ENCODE measurements at regions not wholly inside any gene's neighbourhood (a gene's known extent, or its start where the extent isn't known, plus 50 kb on each side); places are given as distances from the start of the nearest gene placed in this dataset.
"Not testable (repeated sequence)": the region's sequence is repeated elsewhere in the genome, so short reads cannot be mapped to it uniquely, and the experiment has no call there.

DNA sequence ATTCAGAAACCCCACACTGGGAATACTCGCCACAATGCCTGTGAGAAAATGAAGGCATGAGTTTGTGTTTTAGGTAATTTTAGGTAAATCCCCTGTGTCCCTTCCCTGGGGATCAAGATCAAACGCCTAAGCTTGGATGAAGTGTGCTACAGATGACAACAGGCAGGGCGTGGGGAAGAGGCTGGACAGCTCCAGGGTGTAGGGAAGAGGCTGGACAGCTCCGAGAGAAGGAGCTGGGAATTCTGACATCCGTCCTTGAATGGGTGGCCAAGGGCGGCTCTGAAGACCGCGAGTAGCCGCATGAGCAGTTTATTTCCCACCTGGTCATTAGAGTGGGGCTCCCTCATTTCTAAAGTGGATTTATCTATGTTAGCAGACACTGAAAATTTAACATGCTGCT is 109.7 kb downstream of the RAMP3 start:
- DNase-seq (ENCODE audit: low spot score): no peak

DNA sequence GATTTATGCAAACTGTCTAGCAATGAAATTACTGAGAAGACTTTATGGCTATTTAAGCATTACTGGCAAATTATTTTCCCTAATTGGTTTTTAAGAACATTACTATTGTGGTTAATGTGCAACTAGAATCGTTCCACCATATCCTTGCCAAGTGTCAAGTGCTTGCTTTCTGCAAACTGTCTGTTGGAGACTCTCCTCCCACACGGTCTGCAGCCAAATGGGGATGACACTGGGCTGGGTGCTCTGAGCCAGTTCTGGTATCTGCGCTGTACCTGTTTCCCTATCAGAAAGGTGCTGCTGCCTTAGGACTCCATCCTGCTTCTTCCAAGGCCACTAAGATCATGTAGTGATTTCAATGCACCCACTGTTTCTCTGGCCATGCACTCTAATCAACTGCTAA is 110.4 kb downstream of the RAMP3 start:
- DNase-seq (ENCODE audit: low spot score): no peak

DNA sequence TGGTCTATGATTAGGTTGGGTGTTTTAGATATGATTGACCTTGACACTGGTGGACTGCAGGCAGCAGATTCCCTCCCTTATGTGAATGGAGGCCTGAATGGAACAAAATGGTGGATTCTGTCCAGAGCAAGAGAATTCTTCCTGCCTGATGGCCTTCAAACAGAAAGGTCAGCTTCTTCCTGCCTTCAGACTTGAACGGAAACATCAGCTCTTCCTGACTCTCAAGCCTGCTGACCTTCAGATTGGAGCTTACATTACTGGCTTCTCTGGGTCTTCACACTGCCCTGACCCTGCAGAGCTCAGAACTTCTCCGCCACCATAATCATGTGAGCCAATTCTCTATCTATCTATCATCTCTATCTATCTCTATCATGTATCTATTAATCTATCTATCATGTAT is 111.6 kb downstream of the RAMP3 start:
- DNase-seq (ENCODE audit: low spot score): no peak

DNA sequence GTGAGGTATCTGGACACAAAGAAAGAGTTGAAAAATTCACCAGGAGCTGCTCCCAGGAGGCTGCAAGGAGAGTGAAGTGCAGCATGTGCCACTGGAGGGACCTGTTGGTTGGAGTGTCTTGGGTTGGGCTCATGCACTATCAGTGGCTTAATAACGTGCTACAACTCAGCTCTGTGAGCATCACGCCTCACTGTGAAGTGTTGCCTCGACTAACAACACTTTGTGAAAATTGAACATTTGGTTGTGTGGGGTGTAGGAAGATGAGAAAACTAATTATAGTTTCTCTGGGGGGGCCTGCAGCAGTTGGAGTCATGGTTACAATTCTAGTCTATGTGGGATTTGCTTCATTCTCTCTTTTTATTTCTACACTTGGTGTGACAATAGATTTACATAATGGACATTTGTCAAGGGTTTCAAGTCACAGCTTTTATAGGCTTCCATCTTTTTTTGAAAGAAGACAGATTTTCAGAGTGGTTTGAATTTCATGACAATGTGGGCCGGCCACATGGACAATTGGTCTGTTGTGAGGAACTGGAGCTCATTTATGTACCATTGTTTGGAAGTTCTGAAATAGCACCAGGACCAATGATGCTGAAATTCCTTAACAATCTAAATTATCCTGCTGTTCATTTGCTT is 121.3 kb downstream of the RAMP3 start:
- no peak for DNase-seq (ENCODE audit: low spot score)

DNA sequence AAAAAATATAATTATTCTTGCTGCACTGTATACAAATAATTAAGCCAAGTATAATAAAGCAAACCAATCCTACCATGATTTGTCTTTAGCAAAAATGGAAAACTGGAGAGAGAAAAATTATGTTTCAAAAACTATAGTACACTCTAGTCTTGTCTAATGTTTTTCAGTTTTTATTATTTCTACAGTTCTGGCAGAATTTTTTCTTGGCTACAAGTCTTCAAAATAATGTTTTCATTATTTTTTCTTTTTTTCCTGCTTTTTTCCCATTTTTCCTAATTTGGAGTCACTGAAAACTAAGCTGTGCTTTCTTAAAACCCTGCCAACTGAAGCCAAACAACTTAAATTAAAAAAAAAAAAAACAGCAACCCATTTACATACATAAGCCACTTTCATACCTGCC is 132.0 kb downstream of the RAMP3 start:
- DNase-seq (ENCODE audit: low spot score): not testable (repeated sequence)

DNA sequence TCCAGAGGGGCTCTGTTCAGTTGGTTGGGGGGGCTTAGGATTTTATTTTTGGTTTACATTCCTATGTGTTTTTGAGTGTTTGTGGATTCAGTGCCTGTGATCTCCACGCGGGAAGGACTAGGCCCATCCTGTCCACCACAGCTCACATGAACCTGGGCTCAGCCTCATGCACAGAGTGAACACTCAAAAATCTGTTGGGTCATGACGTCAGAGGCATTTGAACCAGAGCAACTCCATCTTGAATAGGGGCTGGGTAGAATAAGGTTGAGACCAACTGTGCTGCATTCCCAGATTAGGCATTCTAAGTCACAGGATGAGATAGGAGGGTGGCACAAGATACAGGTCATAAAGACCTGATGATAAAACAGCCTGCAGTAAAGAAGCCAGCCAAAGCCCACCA is 133.3 kb downstream of the RAMP3 start:
- no peak for DNase-seq (ENCODE audit: low spot score)

DNA sequence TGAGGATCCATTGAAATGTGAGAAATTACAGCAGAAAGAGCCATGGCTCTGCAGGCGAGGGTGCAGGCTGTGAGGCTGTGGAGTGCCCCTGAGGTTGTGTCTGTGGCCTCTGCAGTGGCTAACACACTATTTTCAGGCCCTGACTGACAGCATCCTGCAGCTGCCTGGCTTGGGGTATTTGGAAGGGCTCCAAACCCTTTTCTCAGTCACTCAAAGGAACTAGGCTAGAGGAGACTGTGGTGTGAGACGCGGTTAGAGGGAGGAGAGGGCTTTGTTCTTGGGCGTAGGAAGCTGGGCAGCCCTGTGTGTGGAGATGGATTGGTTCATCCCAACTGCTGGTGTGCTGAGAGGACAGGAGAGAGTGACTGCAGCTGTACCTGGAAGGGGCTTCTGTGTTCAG is 134.9 kb downstream of the RAMP3 start:
- no peak for DNase-seq (ENCODE audit: low spot score)

DNA sequence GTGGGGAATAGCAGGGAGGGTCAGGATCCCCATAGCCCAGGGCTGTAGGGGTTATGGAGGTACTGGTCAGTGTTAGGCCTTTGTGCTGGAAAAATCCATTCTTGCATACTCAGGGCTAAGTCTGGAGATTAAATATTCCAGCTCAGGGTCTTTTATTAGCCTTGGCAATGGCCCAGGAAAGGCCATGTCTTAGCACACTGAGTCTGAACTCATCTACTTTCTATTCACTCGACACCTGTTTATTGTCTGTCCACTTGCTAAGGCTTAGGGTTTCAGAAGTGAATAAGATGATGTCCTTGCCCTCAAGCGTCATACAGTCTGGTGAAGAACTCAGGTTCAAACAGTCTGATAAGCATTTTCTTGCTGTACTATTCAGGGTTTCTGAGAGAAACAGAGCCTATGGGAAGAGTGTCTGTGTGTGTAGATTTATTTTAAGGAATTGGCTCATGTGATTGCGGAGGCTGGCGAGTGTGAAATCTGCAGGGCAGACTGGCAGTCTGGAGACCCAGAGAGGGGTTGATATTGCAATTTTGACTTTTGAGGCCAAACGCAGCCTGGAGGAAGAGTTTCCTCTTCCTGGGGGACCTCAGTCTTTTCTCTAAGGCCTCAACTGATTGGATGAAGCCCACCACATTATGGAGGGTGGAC is 135.8 kb downstream of the RAMP3 start:
- no peak for DNase-seq (ENCODE audit: low spot score)

DNA sequence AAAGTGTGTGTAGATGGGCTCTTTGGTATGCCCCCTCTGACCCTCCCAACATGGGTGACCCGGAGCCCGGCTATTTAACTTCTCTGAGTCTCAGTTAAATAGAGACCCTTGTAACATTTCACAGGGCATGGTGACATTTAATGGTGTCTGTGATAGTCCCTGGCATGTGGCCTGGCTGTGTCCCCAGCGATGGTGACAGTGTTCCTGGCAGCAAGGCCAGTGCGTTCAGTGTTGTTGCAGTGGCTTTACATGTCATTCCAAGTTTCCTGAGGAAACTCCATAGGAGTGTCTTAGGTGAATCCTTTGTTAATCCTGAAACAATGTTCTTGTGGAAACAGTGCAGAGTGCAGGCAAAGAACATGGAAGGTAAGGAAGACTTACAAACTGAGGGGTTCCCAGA is 137.0 kb downstream of the RAMP3 start:
- no peak for DNase-seq (ENCODE audit: low spot score)

DNA sequence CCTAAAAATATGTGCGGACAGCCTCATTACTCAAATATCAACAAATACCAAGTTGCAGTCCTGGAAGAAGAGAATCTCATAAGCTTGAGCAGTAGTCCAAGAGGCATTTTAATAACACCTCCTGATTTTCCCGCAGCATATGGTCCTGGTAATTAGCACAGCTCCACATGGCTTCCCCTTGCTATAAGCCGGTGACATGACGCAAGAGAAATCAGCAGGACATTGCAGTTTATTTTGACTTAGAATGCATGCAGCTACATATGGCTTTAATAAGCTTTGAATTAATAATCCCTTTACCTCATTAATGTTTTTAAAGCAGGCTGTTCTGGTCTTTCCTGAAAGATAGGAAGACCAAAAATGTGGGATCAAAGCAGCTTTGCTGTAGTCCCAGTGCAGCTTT is 137.6 kb downstream of the RAMP3 start:
- no peak for DNase-seq (ENCODE audit: low spot score)

DNA sequence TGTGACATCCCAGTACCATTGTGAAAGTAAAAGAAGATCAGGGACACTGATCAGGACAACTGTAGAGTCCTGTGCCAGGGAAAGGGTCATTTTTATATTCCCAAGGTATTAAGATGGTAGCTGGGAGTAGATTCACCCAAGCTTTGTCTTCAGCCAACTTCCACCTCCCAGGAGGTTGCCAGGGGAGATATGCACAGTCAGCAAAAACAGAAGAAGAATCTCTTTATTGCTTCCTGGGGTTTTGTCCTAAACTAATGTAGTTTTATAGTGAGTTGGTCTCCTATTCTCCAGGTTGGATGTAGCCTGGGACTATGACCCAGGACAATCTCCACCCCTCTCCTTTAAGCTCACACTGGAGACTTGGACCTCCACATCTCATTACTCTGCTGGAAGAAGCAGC is 139.2 kb downstream of the RAMP3 start:
- DNase-seq (ENCODE audit: low spot score): no peak

DNA sequence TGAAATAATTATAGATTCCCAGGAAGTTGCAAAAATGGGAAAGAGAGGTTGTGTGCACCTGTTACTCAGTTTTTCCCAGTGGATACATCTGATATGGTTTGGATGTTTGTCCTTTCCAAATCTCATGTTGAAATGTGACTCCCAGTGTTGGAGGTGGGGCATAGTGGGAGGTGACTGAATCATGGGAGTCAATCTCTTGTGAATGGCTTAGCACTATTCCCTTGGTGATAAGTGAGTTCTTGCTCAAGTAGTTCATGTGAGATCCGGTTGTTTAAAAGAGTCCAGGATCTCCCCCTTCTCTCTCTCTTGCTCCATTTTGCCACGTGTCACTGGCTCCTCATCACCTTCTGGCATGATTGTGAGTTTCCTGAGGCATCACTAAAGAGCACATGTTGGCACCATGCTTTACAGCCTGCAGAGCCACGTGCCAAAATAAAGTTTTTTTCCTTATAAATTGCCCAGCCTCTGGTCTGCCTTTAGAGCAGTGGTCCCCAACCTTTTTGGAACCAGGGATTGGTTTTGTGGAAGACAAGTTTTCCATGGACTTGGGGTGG is 149.2 kb downstream of the RAMP3 start:
- no peak for DNase-seq (ENCODE audit: low spot score)

DNA sequence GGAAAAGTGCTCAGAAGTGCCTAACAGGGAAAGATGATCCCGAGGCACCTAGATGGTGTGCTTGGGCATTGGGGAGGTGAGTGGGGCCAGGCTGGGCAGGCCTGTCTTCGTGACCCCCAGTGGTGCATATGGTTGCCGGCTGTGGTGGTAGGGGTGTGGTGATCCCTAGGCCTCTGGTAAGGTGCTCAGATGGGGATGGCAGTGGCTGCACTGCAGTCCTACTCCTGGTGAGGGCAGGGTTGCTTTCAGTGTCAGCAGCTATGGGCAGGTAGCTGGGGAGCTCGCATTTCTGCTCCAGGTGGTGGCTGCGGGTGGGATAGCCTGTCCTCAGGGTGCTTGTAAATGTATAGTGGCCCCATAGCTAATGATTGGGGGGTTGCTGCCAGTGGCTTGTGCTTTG is 154.0 kb downstream of the RAMP3 start:
- no peak for DNase-seq (ENCODE audit: low spot score)

DNA sequence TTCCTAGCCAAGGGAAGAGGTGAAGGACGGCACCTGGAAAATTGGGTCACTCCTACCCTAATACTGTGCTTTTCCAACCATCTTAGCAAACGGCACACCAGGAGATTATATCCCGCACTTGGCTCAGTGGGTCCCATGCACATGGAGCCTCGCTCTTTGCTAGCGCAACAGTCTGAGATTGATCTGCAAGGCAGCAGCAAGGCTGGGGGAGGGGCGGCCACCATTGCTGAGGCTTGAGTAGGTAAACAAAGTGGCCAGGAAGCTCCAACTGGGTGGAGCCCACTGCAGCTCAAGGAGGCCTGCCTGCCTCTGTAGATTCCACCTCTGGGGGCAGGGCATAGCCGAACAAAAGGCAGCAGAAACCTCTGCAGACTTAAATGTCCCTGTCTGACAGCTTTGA is 157.9 kb downstream of the RAMP3 start:
- not testable (repeated sequence) for DNase-seq (ENCODE audit: low spot score)

DNA sequence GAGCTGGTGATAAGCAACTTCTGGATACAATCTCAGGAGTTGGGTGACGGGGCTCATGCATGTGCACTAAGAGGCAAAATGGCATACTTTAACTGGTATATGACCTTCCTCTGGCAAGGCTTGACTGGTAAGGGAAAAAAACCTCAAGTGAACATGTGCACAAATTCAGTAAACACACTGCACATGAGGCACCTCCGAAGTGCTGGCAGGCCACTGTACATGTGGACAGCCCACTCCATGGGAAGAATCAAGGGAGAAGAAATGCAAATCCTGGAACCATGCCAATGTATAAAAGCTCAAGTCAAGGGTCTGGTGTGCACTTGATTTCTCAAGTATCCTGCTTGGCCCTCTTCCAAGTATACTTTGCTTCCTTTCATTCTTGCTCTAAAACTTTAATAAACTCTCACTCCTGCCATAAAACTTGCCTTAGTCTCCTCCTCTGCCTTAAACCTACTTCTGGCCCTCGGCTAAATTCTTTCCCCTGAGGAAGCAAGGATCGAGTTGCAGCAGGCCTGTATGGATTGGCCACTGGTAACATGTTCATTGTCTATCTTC is 167.2 kb downstream of the RAMP3 start:
- DNase-seq (ENCODE audit: low spot score): no peak

DNA sequence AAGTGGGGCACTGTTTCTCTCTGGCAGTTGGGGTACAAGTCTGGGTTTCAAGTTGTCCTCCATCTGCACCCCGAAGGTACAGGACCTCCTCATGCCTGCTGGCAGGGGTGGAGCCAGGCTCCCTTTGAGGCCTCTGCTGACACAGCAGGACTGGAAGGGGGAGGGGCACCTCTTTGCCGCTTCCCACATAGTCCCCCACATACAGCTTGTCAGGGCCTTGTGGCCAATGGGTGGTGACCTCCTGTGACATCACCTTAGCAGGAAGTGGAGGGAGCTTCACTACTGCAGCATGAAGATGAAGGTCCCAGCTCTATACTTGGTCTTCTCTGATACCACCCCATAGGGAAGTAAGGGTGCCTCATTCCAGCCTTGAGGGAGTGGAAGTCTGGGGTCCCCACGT is 167.8 kb downstream of the RAMP3 start:
- no peak for DNase-seq (ENCODE audit: low spot score)

DNA sequence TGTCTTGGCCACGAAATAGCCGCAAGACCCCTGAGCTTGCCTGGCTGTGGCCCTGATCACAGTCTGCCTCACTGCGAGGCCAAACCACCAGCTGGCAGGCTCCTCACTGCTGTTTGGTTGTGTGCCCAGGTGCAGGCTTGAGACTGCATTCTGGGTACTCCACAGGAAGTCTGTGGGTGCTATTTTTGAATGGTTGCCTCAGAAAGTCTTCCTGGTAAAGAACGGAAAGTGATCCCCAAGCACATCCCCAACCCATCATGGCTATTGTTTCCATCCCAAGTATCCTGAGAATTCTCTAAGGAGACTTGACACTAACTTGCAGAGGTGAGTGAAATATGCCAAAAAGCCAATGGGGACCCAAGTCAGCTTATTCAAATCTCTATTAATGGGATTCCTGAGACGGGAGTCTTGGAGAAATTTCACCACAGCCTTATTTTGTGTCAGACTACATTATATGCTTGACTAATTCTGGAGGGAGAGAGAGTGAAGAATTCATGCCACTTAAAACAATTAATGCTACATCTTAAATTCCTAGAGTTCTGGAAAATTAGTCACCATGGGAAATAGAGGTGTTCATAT is 170.9 kb downstream of the RAMP3 start:
- DNase-seq (ENCODE audit: low spot score): no peak

DNA sequence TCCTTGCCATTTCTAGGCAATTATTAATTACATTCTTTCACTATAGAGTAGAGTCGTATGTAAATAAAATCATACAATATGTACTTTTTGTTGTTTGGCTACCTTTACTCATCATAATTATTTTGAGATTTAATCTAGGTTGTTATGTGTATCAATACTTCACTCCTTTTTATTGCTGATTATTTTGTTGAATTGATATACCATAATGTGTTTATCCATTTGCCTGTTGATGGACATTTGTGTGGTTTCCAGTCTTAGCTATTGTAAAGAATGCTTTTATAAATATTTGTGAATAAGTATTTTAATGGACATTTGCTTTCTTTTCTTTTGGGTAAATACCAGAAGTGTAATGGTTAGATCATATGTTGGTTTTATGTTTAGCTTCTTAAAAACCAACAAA is 174.0 kb downstream of the RAMP3 start:
- no peak for DNase-seq (ENCODE audit: low spot score)

DNA sequence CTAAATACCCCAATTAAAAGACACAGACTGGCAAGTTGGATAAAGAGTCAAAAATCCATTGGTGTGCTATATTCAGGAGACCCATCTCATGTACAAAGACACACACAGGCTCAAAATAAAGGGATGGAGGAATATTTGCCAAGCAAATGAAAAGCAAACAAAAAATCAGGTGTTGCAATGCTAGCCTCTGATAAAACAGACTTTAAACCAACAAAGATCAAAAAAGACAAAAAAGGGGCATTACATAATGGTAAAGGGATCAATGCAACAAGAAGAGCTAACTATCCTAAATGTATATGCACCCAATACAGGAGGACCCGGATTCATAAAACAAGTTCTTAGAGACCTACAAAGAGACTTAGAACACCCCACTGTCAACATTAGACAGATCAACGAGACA is 177.4 kb downstream of the RAMP3 start:
- DNase-seq (ENCODE audit: low spot score): not testable (repeated sequence)

DNA sequence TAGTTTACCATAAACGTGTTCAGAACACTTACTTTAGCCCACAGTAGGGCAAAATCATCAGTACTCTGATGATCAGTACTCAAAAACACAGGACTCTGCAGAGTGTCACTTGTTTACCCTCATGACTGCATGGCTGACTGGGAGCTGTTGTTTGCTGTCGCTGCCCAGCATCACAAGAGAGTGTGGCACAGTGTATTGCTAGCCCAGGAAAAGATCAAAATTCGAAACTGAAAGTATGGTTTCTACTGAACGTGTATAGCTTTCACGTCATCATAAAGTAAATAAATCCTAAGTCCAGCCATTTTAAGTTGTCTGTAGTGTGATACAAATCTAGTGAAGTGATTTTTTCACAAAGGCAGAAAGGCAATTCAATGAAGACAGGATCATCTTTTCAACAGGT is 184.6 kb downstream of the RAMP3 start:
- DNase-seq (ENCODE audit: low spot score): no peak

DNA sequence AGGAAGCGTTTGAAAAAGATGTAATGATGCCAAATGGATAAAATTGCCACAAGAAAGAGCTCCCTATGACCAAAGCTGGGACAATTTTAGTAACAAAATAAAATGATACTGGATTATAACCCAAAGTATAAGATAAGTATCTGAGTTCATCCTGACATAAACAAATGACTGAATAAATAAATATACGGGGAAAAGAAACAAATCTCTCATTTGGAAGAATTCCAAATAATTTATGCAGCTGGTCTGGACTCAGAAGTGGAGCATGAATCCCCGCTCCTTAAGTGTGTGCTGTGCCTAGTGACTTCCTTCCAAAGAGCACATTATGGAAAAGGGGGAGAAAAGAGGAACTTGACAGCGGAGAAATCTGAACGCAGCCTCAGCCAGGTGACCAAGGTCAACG is 186.2 kb downstream of the RAMP3 start:
- DNase-seq (ENCODE audit: low spot score): no peak

DNA sequence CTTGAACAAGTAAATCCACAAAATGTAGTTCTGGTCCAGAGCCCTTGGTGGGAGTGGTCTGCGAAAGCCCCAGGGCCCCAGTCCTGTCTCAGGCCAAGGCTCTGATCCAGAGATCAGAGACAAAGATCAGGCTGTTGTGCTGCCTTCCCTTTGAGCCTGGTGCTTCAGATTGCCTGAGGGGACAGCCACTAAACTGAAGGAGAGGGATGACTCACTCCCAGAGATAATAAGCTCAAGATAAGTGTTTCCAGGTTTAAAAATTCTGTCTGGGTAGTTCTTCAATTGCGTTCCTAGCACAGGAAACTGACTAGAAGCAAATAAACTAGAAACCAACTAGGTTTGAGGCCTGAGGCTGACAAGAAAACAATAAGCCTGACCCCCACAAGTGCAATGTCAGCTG is 190.2 kb downstream of the RAMP3 start:
- DNase-seq (ENCODE audit: low spot score): no peak

DNA sequence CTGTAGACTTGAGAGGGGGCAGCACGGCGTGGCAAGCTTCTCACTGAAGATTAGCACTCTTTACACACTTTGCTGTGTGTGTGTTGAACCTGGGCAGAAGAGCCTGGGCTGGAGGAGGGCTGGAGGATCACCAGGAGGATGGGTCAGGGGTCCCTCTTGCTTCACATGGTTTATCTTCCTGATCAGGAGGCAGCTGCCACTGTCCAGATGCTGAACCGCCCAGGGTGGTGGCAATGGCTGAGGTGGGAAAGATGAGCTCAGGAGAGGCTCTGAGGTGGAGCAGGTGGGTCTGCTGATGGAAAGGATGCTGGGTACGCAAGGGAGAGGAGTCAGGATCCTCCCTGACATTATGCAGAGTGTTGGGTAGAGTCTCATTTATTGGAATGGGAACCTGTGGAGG is 191.5 kb downstream of the RAMP3 start:
- DNase-seq (ENCODE audit: low spot score): no peak

Data from mucosa of gallbladder (tissue), 1 donor.